ENCODE measurements at regions not wholly inside any gene's neighbourhood (a gene's known extent, or its start where the extent isn't known, plus 50 kb on each side); places are given as distances from the start of the nearest gene placed in this dataset.

DNA sequence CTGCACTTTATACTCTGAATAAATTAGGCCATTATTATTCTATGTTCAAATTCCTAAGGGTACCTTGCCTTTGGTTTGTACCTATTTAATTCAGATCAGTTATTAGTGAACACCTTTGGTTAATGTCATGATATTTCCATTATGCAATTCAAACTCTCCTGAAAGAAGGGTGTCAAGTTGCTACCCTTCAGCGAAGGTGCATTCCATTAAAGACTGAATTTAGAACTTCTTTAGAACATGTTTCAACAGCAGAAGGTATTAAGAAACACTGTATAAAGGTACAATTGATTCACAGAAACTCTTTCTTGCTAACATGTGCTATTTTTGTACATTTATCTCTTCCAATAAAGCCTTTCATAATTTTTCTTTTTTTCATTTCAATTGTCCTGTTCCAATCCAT, 1545.4 kb upstream of the PCDH10 start:
- no peak for TF ChIP-seq POLR2A (IDR thresholded peaks at IDR 0.05; ENCODE audit: extremely low read depth, insufficient read length)
- TF ChIP-seq, protein P1, sequence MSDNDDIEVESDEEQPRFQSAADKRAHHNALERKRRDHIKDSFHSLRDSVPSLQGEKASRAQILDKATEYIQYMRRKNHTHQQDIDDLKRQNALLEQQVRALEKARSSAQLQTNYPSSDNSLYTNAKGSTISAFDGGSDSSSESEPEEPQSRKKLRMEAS (IDR thresholded peaks at IDR 0.05; ENCODE audit: low read depth, low read length), result no peak
- TF ChIP-seq, protein P2, sequence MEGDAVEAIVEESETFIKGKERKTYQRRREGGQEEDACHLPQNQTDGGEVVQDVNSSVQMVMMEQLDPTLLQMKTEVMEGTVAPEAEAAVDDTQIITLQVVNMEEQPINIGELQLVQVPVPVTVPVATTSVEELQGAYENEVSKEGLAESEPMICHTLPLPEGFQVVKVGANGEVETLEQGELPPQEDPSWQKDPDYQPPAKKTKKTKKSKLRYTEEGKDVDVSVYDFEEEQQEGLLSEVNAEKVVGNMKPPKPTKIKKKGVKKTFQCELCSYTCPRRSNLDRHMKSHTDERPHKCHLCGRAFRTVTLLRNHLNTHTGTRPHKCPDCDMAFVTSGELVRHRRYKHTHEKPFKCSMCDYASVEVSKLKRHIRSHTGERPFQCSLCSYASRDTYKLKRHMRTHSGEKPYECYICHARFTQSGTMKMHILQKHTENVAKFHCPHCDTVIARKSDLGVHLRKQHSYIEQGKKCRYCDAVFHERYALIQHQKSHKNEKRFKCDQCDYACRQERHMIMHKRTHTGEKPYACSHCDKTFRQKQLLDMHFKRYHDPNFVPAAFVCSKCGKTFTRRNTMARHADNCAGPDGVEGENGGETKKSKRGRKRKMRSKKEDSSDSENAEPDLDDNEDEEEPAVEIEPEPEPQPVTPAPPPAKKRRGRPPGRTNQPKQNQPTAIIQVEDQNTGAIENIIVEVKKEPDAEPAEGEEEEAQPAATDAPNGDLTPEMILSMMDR (IDR thresholded peaks at IDR 0.05; ENCODE audit: low read depth, low read length), result no peak
- no peak for TF ChIP-seq MYC (IDR thresholded peaks at IDR 0.05; ENCODE audit: low read depth, low read length)
